A549 (cell line): ENCODE measurements at regions not wholly inside any gene's neighbourhood (a gene's known extent, or its start where the extent isn't known, plus 50 kb on each side); places are given as distances from the start of the nearest gene placed in this dataset.

Experiments
- ATAC-seq, 2 experiments: fragments of 200-7000 bp in 1 of 2; fragments of >200 bp in 1 of 2; cut with Nextera tagmentation in 1 of 2; cut with Tn5 transposase in 1 of 2; 3 replicates each; pipeline versions ENCODE4 v1.8.0 to v1.9.1; 2018 to 2020; ENCODE audit warnings: mild to moderate bottlenecking in 1 of 2, moderate library complexity in 1 of 2
- CTCF ChIA-PET: fragments of 300-600 bp; sonication (Branson Sonifier 250); formaldehyde crosslinking; extraction: SDS; loops from one replicate; lab custom pipeline; 2021; ENCODE audit warnings: antibody characterized with exemption, inconsistent platforms; lab: Yijun Ruan, JAX
- POLR2A ChIA-PET: fragments of 350-600 bp; formaldehyde crosslinking; extraction: SDS; loops from one replicate; lab custom pipeline; 2021; ENCODE audit warnings: antibody characterized with exemption, inconsistent platforms; lab: Yijun Ruan, JAX
- DNase-seq, 2 experiments: peaks; one replicate each; pipeline versions ENCODE4 v3.0.0 to v3.0.0-alpha.2; 2011 to 2016; ENCODE audit warnings: low read depth in 1 of 2, low spot score in 1 of 2
- FAIRE-seq: peaks from 2 replicates; lab custom pipeline; 2011; peaks lifted over from hg19 to GRCh38; lab: Jason Lieb, UNC
- H3K27ac ChIP-seq, 2 experiments: fragments of >200 bp; sonication (Bioruptor Twin); formaldehyde crosslinking; 3 replicates each; pipeline ENCODE4 v1.5.1; 2016 to 2017
- H3K4me1 ChIP-seq: fragments of >200 bp; sonication (Bioruptor Twin); formaldehyde crosslinking; 3 replicates; pipeline ENCODE4 v1.6.1; 2016
- H3K4me2 ChIP-seq: fragments of >200 bp; sonication (Bioruptor Twin); formaldehyde crosslinking; 3 replicates; pipeline ENCODE4 v1.6.1; 2016
- H3K4me3 ChIP-seq: fragments of >200 bp; sonication (Bioruptor Twin); formaldehyde crosslinking; 3 replicates; pipeline ENCODE4 v1.5.1; 2016
- H3K9me3 ChIP-seq: fragments of >200 bp; sonication (Bioruptor Twin); formaldehyde crosslinking; 3 replicates; pipeline ENCODE4 v1.6.1; 2016
- BHLHE40 ChIP-seq: IDR thresholded peaks from 2 replicates; pipeline ENCODE4 v1.6.1; 2012; ENCODE audit warnings: low read depth, low read length, inconsistent platforms
- CHD2 ChIP-seq: fragments of 150-350 bp; IDR thresholded peaks from 2 replicates; pipeline ENCODE4 v1.6.1; 2014; ENCODE audit warnings: low read length; ENCODE audit not compliant: partially characterized antibody
- EHMT2 ChIP-seq: fragments of 200-600 bp; sonication (generic); IDR thresholded peaks from 2 replicates; pipeline ENCODE4 v1.6.1; 2016; ENCODE audit warnings: antibody characterized with exemption, low read depth, mild to moderate bottlenecking, moderate library complexity
- ESRRA ChIP-seq: fragments of 150-350 bp; IDR thresholded peaks from 2 replicates; pipeline ENCODE4 v1.6.1; 2014; ENCODE audit warnings: mild to moderate bottlenecking, low read length, borderline replicate concordance
- FOXS1 ChIP-seq: fragments of 250-450 bp; sonication (Bioruptor Pico); IDR thresholded peaks from 2 replicates; pipeline ENCODE4 v1.5.0; 2020; ENCODE audit warnings: mild to moderate bottlenecking, moderate library complexity
- GATA3 ChIP-seq: IDR thresholded peaks from 2 replicates; pipeline ENCODE4 v1.6.1; 2012; ENCODE audit warnings: borderline replicate concordance
- HEYL ChIP-seq: fragments of 250-450 bp; sonication (Bioruptor Pico); IDR thresholded peaks from 2 replicates; pipeline ENCODE4 v1.8.0; 2021; ENCODE audit warnings: mild to moderate bottlenecking, moderate library complexity
- HOXA7 ChIP-seq: fragments of 250-450 bp; sonication (Bioruptor Pico); IDR thresholded peaks from 2 replicates; pipeline ENCODE4 v1.5.0; 2020; ENCODE audit warnings: mild to moderate bottlenecking, moderate library complexity
- KDM1A ChIP-seq: fragments of 200-600 bp; sonication (generic); IDR thresholded peaks from 2 replicates; pipeline ENCODE4 v1.6.1; 2016; ENCODE audit warnings: low read depth, mild to moderate bottlenecking
- MAFK ChIP-seq: fragments of 450-650 bp; IDR thresholded peaks from 2 replicates; pipeline ENCODE4 v1.6.1; 2014; ENCODE audit not compliant: partially characterized antibody
- MYC ChIP-seq: IDR thresholded peaks from 2 replicates; pipeline ENCODE4 v1.6.1; 2012; ENCODE audit warnings: mild to moderate bottlenecking, inconsistent platforms, low read length, improper control_type of control experiment, borderline replicate concordance
- NFE2L2 ChIP-seq: fragments of 150-350 bp; conservative IDR thresholded peaks from 2 replicates; pipeline ENCODE4 v1.6.1; 2014; ENCODE audit warnings: low read length
- NPAS2 ChIP-seq: fragments of 250-450 bp; sonication (Bioruptor Pico); IDR thresholded peaks from 2 replicates; pipeline ENCODE4 v1.8.0; 2022; ENCODE audit warnings: mild to moderate bottlenecking, moderate library complexity, borderline replicate concordance
- POLR2A ChIP-seq: IDR thresholded peaks from 2 replicates; pipeline ENCODE4 v1.6.1; 2012; ENCODE audit warnings: mild to moderate bottlenecking, low read length
- POLR2AphosphoS2 ChIP-seq: conservative IDR thresholded peaks from 2 replicates; pipeline ENCODE4 v1.6.1; 2012; ENCODE audit warnings: low read length, improper control_type of control experiment, inconsistent platforms
- RAD21 ChIP-seq, 2 experiments: fragments of >200 bp in 1 of 2; sonication (Bioruptor Twin) in 1 of 2; formaldehyde crosslinking in 1 of 2; IDR thresholded peaks in 1 of 2; conservative IDR thresholded peaks in 1 of 2; 2 replicates in 1 of 2; 3 replicates in 1 of 2; pipeline ENCODE4 v1.6.1; 2012 to 2018; ENCODE audit warnings: inconsistent platforms in 1 of 2
- RARB ChIP-seq: fragments of 250-450 bp; sonication (Bioruptor Pico); IDR thresholded peaks from 2 replicates; pipeline ENCODE4 v1.8.0; 2021; ENCODE audit warnings: mild to moderate bottlenecking, moderate library complexity
- RNF2 ChIP-seq: fragments of 200-600 bp; sonication (generic); IDR thresholded peaks from 2 replicates; pipeline ENCODE4 v1.6.1; 2016; ENCODE audit warnings: low read depth, mild to moderate bottlenecking, antibody characterized with exemption, moderate library complexity, borderline replicate concordance
- TP53 ChIP-seq: fragments of 250-450 bp; sonication (Bioruptor Pico); IDR thresholded peaks from 2 replicates; pipeline ENCODE4 v1.5.0; 2021; ENCODE audit warnings: mild to moderate bottlenecking, moderate library complexity
- ZSCAN20 ChIP-seq: fragments of 250-450 bp; sonication (Bioruptor Pico); IDR thresholded peaks from 2 replicates; pipeline ENCODE4 v1.8.0; 2022; ENCODE audit warnings: mild to moderate bottlenecking, moderate library complexity
- WGBS: methylation state at CpG from one replicate; pipeline ENCODE4 v1.1.6; 2017; ENCODE audit errors: missing lambda C conversion rate; 5-methylcytosine and 5-hydroxymethylcytosine counted together
- TF ChIP-seq, protein P1 (sequence below): fragments of 250-450 bp; sonication (Bioruptor Pico); IDR thresholded peaks from 2 replicates; pipeline ENCODE4 v1.5.0; 2020; ENCODE audit warnings: low read depth, mild to moderate bottlenecking, moderate library complexity
- TF ChIP-seq, protein P2 (sequence below): IDR thresholded peaks from 2 replicates; pipeline ENCODE4 v1.6.1; 2012
- TF ChIP-seq, protein P3 (sequence below): fragments of 250-450 bp; sonication (Bioruptor Pico); IDR thresholded peaks from 2 replicates; pipeline ENCODE4 v1.5.0; 2021; ENCODE audit warnings: mild to moderate bottlenecking, moderate library complexity, borderline replicate concordance
- TF ChIP-seq, protein P4 (sequence below): fragments of >200 bp; sonication (Bioruptor Twin); formaldehyde crosslinking; IDR thresholded peaks from 3 replicates; pipeline ENCODE4 v1.5.1; 2016
- TF ChIP-seq, protein P5 (sequence below): IDR thresholded peaks from 2 replicates; pipeline ENCODE4 v1.6.1; 2012

DNA sequence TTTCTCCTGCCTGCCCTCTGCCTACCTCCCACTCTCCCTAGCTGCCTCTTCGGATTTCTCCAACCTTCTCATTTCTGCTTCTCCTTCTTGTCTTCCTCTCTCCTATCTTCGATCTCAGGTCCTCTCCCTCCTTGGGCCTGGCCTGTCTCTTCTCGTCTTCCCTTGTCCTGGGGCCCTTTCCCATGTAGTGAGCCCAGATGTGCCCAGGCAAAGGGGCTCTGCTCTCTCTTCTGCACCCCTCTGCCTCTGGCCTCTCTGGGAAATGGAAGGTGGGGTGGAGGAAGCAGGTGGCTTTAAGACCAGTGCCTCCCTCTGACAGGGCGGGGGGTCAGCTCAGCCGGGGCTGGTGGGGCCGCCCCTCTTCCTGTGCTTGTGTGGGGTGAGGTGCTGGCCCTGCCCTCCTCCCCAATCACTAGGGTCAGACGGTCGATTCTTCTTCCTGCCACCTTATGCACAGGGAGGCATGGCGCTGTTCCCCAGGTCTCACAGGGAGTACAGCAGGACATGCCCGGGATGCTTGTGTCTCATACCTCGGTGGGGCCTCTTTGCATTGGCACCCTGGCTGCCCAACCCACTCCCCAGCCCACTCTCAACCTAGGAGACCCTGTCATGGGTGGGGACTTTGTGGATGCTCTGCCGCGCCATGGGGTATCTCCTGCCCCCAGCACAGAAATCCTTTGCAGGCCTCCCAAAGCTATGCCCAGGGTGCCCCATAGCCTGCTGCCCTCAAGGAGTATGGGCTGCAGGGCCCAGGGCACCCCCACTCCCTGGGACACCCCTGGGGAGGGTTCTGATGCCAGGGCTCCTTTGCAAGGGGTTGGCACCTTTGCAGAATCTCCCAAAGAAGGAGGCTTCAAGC is 213.8 kb upstream of the HAAO start:
- TF ChIP-seq, protein P1, sequence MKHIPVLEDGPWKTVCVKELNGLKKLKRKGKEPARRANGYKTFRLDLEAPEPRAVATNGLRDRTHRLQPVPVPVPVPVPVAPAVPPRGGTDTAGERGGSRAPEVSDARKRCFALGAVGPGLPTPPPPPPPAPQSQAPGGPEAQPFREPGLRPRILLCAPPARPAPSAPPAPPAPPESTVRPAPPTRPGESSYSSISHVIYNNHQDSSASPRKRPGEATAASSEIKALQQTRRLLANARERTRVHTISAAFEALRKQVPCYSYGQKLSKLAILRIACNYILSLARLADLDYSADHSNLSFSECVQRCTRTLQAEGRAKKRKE (CRISPR knock-in tag): no peak
- no peak for TF ChIP-seq RARB
- no peak for TF ChIP-seq POLR2AphosphoS2
- no peak for TF ChIP-seq ZSCAN20 (CRISPR knock-in tag)
- TF ChIP-seq HEYL (CRISPR knock-in tag): no peak
- TF ChIP-seq, protein P2, sequence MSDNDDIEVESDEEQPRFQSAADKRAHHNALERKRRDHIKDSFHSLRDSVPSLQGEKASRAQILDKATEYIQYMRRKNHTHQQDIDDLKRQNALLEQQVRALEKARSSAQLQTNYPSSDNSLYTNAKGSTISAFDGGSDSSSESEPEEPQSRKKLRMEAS: no peak
- TF ChIP-seq, protein P3, sequence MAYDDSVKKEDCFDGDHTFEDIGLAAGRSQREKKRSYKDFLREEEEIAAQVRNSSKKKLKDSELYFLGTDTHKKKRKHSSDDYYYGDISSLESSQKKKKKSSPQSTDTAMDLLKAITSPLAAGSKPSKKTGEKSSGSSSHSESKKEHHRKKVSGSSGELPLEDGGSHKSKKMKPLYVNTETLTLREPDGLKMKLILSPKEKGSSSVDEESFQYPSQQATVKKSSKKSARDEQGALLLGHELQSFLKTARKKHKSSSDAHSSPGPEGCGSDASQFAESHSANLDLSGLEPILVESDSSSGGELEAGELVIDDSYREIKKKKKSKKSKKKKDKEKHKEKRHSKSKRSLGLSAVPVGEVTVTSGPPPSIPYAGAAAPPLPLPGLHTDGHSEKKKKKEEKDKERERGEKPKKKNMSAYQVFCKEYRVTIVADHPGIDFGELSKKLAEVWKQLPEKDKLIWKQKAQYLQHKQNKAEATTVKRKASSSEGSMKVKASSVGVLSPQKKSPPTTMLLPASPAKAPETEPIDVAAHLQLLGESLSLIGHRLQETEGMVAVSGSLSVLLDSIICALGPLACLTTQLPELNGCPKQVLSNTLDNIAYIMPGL (CRISPR knock-in tag): no peak
- TF ChIP-seq HOXA7: no peak
- TF ChIP-seq RAD21 (conservative IDR thresholded peaks at IDR 0.05 in 1 of 2, IDR thresholded peaks at IDR 0.05 in 1 of 2): no peak
- TF ChIP-seq GATA3: no peak
- no peak for TF ChIP-seq POLR2A
- TF ChIP-seq, protein P4, sequence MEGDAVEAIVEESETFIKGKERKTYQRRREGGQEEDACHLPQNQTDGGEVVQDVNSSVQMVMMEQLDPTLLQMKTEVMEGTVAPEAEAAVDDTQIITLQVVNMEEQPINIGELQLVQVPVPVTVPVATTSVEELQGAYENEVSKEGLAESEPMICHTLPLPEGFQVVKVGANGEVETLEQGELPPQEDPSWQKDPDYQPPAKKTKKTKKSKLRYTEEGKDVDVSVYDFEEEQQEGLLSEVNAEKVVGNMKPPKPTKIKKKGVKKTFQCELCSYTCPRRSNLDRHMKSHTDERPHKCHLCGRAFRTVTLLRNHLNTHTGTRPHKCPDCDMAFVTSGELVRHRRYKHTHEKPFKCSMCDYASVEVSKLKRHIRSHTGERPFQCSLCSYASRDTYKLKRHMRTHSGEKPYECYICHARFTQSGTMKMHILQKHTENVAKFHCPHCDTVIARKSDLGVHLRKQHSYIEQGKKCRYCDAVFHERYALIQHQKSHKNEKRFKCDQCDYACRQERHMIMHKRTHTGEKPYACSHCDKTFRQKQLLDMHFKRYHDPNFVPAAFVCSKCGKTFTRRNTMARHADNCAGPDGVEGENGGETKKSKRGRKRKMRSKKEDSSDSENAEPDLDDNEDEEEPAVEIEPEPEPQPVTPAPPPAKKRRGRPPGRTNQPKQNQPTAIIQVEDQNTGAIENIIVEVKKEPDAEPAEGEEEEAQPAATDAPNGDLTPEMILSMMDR: no peak
- no peak for TF ChIP-seq NFE2L2
- TF ChIP-seq MYC: no peak
- no peak for TF ChIP-seq CHD2
- no peak for TF ChIP-seq ESRRA
- no peak for TF ChIP-seq BHLHE40
- no peak for TF ChIP-seq NPAS2 (CRISPR knock-in tag)
- TF ChIP-seq, all 56 proteins: peak for 0
- ChIA-PET POLR2A (interaction anchor here (1.4 kb wide), 1 partner anchor 590 kb away, joined by 3 read pairs; the partner anchor contains the start of gene THADA), CTCF (interaction anchor here (1.1 to 1.9 kb wide), 4 partner anchors 9 to 478 kb away, joined by 3 to 8 read pairs (median 4); no protein-coding TSS in a partner anchor)
- 81% methylated on average over 13 of the region's 13 CpGs for WGBS
- FAIRE-seq (no peak), DNase-seq (no peak), ATAC-seq (peak in 1 of 2 experiments; percentile 10; a peak in 2 of 6 replicates)
- peak overlapping the region; percentile 46 for H3K4me2 ChIP-seq
- peak overlapping the region; percentile 51 to 58; a peak in 5 of 6 replicates for H3K27ac ChIP-seq
- H3K4me3 ChIP-seq: no peak overlapping the region
- H3K4me1 ChIP-seq: peaks cover 24% of the 10 kb centered on the region
- no peaks in the 10 kb centered on the region for H3K9me3 ChIP-seq

DNA sequence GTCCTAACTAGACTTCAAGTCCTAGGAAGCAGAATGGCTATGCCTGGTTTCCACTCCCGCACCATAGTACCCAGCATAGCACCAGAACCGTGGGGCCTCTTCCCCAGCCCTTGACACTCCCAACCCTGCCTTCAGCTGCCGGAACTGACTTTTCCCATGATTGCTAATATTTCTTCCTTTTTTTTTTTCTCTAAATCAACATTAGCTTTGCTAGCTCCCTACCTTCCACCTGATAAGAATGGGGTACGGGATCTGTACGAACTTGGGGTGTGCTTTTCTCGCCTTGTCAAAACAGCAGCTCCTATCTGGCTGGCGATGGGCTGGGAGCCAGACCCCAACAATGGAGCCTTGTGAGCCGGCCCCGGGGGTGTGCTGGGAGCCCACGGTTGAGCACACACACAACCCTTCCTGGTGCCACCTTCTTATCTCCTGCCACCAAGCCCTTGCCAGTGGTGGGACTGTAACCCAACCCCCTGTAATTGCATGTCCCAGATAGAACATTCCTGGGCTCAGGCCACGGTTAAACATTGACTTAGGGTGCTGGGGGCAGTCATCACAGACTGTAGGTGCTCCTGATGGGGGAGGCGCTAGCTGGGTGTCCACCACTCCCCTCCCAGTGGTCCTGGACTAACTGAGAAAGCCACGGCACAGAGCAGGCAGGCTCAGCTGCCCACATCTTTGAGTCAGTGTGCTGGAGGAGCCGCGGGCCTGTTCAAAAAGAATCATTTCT is 213.0 kb upstream of the HAAO start:
- Histone ChIP-seq H3K27ac (peak overlapping the region; percentile 51 to 58; a peak in 5 of 6 replicates), H3K4me2 (peak overlapping the region; percentile 46), H3K4me1 (peaks cover 16% of the 10 kb centered on the region), H3K9me3 (no peaks in the 10 kb centered on the region), H3K4me3 (no peak overlapping the region)
- no peak for FAIRE-seq
- WGBS: 63% methylated on average over 15 of the region's 15 CpGs
- peak in 1 of 2 experiments; percentile 39; a peak in 3 of 6 replicates for ATAC-seq
- CTCF ChIA-PET: interaction anchor here (0.8 to 1.6 kb wide), 6 partner anchors 10 to 224 kb away, joined by 3 to 6 read pairs (median 3); no protein-coding TSS in a partner anchor
- POLR2A ChIA-PET: interaction anchor here (1.4 kb wide), 1 partner anchor 591 kb away, joined by 3 read pairs; the partner anchor contains the start of gene THADA
- DNase-seq: peak in 1 of 2 experiments; percentile 25
- TF ChIP-seq FOXS1 (CRISPR knock-in tag) (no peak), KDM1A (no peak), TP53 (CRISPR knock-in tag) (no peak), MAFK (no peak), RAD21 (conservative IDR thresholded peaks at IDR 0.05 in 1 of 2, IDR thresholded peaks at IDR 0.05 in 1 of 2) (no peak), RNF2 (no peak), EHMT2 (no peak), POLR2AphosphoS2 (no peak)
- TF ChIP-seq, protein P1 (CRISPR knock-in tag): no peak
- TF ChIP-seq, protein P4: no peak
- TF ChIP-seq, protein P5, sequence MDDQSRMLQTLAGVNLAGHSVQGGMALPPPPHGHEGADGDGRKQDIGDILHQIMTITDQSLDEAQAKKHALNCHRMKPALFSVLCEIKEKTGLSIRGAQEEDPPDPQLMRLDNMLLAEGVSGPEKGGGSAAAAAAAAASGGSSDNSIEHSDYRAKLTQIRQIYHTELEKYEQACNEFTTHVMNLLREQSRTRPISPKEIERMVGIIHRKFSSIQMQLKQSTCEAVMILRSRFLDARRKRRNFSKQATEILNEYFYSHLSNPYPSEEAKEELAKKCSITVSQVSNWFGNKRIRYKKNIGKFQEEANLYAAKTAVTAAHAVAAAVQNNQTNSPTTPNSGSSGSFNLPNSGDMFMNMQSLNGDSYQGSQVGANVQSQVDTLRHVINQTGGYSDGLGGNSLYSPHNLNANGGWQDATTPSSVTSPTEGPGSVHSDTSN: no peak
